Thyroid gland (tissue), 4 donors: ENCODE measurements at regions not wholly inside any gene's neighbourhood (a gene's known extent, or its start where the extent isn't known, plus 50 kb on each side); places are given as distances from the start of the nearest gene placed in this dataset.

Source experiments
- DNase-seq, 2 donors: peaks; one replicate each; pipeline ENCODE4 v3.0.0-alpha.2; 2019
- H3K27ac ChIP-seq, 3 donors: fragments of 200-600 bp; sonication (generic); 1 replicate in 2 of 3; 2 replicates in 1 of 3; pipeline ENCODE4 v1.5.1; 2016 to 2019; ENCODE audit warnings: mild to moderate bottlenecking in 1 of 3, moderate library complexity in 1 of 3
- H3K27me3 ChIP-seq: fragments of 200-600 bp; sonication (generic); one replicate; pipeline ENCODE4 v1.5.1; 2019
- H3K36me3 ChIP-seq, 2 donors: fragments of 200-600 bp; sonication (generic); one replicate each; pipeline ENCODE4 v1.5.1; 2016 to 2019
- H3K4me1 ChIP-seq, 2 donors: fragments of 200-600 bp; sonication (generic); one replicate each; pipeline ENCODE4 v1.5.1; 2017 to 2019
- H3K4me3 ChIP-seq, 3 donors: fragments of 200-600 bp; sonication (generic); replicated peaks in 1 of 3; 1 replicate in 2 of 3; 2 replicates in 1 of 3; pipeline ENCODE4 v1.5.1; 2016; ENCODE audit warnings: mild to moderate bottlenecking in 1 of 3
- H3K9me3 ChIP-seq: fragments of 200-600 bp; sonication (generic); one replicate; pipeline ENCODE4 v1.5.1; 2017
- CTCF ChIP-seq, 6 experiments: fragments of 200-600 bp in 3 of 6; fragments of 450-650 bp in 3 of 6; sonication (generic) in 3 of 6; IDR thresholded peaks; one replicate each; pipeline ENCODE4 v1.5.1; 2016 to 2019; ENCODE audit warnings: antibody characterized with exemption in 6 of 6, mild to moderate bottlenecking in 2 of 6, inconsistent platforms in 1 of 6, moderate library complexity in 1 of 6
- POLR2A ChIP-seq, 2 donors: fragments of 450-650 bp; IDR thresholded peaks; one replicate each; pipeline ENCODE4 v1.6.1; 2017; ENCODE audit warnings: antibody characterized with exemption in 2 of 2, mild to moderate bottlenecking in 2 of 2, moderate library complexity in 1 of 2
- WGBS, 2 donors: methylation state at CpG; one replicate each; pipeline ENCODE4 v1.1.5; 2017; 5-methylcytosine and 5-hydroxymethylcytosine counted together
- intact Hi-C: fragments of 100-400 bp; cut with DNase I; formaldehyde crosslinking; loops from one replicate; pipeline ENCODE4 v1.15.1; 2023

- H3K9me3 ChIP-seq: no peaks in the 10 kb centered on the region
- intact Hi-C loops: no loop called here
- WGBS, 2 donors: 91 to 92% methylated on average over 40 to 41 of the region's 43 CpGs
Observed at GRCh38 chr16:35749253-35750141, 2290.1 kb downstream of the TP53TG3F start.

GRCh38 chr16:35750157-35750689 lies 2290.8 kb downstream of the TP53TG3F start:
- Histone ChIP-seq H3K36me3 (no peaks in the 10 kb centered on the region), H3K27ac (no peak overlapping the region), H3K4me1 (no peaks in the 10 kb centered on the region), H3K27me3 (no peaks in the 10 kb centered on the region), H3K9me3 (no peaks in the 10 kb centered on the region), H3K4me3 (no peak overlapping the region)
- WGBS, 2 donors: 83 to 91% methylated on average over 9 of the region's 9 CpGs
- intact Hi-C loops: no loop called here
- DNase-seq: no peak
- TF ChIP-seq POLR2A (IDR thresholded peaks at IDR 0.05) (no peak), CTCF (IDR thresholded peaks at IDR 0.05) (no peak)

More at GRCh38 chr16:35749253-35750141, 2290.1 kb downstream of the TP53TG3F start:
- no peak for DNase-seq
- no peak overlapping the region for H3K27ac ChIP-seq
- no peaks in the 10 kb centered on the region for H3K4me1 ChIP-seq
- no peaks in the 10 kb centered on the region for H3K36me3 ChIP-seq
- no peak overlapping the region for H3K4me3 ChIP-seq
- no peaks in the 10 kb centered on the region for H3K27me3 ChIP-seq
- TF ChIP-seq CTCF (IDR thresholded peaks at IDR 0.05) (no peak), POLR2A (IDR thresholded peaks at IDR 0.05) (no peak)

GRCh38 chr16:35750701-35751104 lies 2291.3 kb downstream of the TP53TG3F start:
- Histone ChIP-seq H3K4me3 (no peak overlapping the region), H3K27me3 (no peaks in the 10 kb centered on the region), H3K9me3 (no peaks in the 10 kb centered on the region), H3K4me1 (no peaks in the 10 kb centered on the region), H3K36me3 (no peaks in the 10 kb centered on the region), H3K27ac (no peak overlapping the region)
- no peak for DNase-seq
- no peak for TF ChIP-seq CTCF (IDR thresholded peaks at IDR 0.05)
- TF ChIP-seq POLR2A (IDR thresholded peaks at IDR 0.05): no peak
- WGBS, 2 donors: 81 to 93% methylated on average over 13 of the region's 13 CpGs
- intact Hi-C loops: no loop called here

GRCh38 chr16:35751191-35751941 lies 2292.0 kb downstream of the TP53TG3F start:
- H3K27me3 ChIP-seq: no peaks in the 10 kb centered on the region
- H3K9me3 ChIP-seq: no peaks in the 10 kb centered on the region
- 84 to 91% methylated on average over 23 to 24 of the region's 24 CpGs for WGBS, 2 donors
- intact Hi-C loops: no loop called here
- H3K4me1 ChIP-seq: no peaks in the 10 kb centered on the region
- DNase-seq: no peak
- no peak overlapping the region for H3K4me3 ChIP-seq
- H3K27ac ChIP-seq: no peak overlapping the region
- TF ChIP-seq POLR2A (IDR thresholded peaks at IDR 0.05): no peak
- TF ChIP-seq CTCF (IDR thresholded peaks at IDR 0.05): no peak
- H3K36me3 ChIP-seq: no peaks in the 10 kb centered on the region
